ENCODE measurements at regions not wholly inside any gene's neighbourhood (a gene's known extent, or its start where the extent isn't known, plus 50 kb on each side); places are given as distances from the start of the nearest gene placed in this dataset.

DNA sequence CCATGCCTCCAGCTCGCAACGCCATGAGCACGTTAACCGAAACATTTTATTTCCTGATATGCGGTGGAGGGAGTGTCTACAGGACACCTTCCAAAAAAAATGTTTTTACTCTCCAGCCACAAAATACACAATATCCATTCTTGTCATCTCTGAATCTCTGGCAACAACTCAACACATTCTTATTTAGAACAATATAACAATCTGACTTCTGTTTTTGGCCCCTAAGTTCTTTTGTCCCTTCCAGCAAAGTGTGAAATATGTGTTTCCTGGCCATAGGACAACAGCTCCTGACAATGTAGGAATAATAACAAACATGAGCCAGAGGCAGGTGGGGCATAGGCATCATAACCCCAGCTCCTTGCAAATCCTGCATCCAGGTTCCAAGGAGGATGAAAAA lies 163.0 kb downstream of the DDX1 start:
- intact Hi-C loops (cut with DNase I) = no loop called here
- peaks cover 17 to 25% (median 19%) of the 10 kb centered on the region in 4 donors for H3K4me1 ChIP-seq

GRCh38 chr2:15755528-15755927 lies 163.9 kb downstream of the DDX1 start:
- no peak for DNase-seq (ENCODE audit: extremely low spot score)
- H3K4me1 ChIP-seq = peaks cover 8 to 17% (median 10%) of the 10 kb centered on the region in 4 donors
- no peaks in the 10 kb centered on the region for H3K36me3 ChIP-seq
- WGBS = 90% methylated on average over 2 of the region's 2 CpGs
- H3K4me3 ChIP-seq = no peak overlapping the region
- peaks cover 0 to 6% (median 0%) of the 10 kb centered on the region in 4 donors for H3K9me3 ChIP-seq
- TF ChIP-seq POLR2A (IDR thresholded peaks at IDR 0.05; ENCODE audit: low read depth) (no peak), POLR2AphosphoS5 (IDR thresholded peaks at IDR 0.05) (no peak), EP300 (IDR thresholded peaks at IDR 0.05) (no peak)
- TF ChIP-seq, protein P1, sequence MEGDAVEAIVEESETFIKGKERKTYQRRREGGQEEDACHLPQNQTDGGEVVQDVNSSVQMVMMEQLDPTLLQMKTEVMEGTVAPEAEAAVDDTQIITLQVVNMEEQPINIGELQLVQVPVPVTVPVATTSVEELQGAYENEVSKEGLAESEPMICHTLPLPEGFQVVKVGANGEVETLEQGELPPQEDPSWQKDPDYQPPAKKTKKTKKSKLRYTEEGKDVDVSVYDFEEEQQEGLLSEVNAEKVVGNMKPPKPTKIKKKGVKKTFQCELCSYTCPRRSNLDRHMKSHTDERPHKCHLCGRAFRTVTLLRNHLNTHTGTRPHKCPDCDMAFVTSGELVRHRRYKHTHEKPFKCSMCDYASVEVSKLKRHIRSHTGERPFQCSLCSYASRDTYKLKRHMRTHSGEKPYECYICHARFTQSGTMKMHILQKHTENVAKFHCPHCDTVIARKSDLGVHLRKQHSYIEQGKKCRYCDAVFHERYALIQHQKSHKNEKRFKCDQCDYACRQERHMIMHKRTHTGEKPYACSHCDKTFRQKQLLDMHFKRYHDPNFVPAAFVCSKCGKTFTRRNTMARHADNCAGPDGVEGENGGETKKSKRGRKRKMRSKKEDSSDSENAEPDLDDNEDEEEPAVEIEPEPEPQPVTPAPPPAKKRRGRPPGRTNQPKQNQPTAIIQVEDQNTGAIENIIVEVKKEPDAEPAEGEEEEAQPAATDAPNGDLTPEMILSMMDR (IDR thresholded peaks at IDR 0.05) = no peak
- no peak overlapping the region for H3K27ac ChIP-seq (replicated peaks in 1 of 4)
- H3K27me3 ChIP-seq = no peaks in the 10 kb centered on the region
- intact Hi-C loops (cut with DNase I) = no loop called here

More for the DNA sequence above, 163.0 kb downstream of the DDX1 start:
- 75% methylated on average over 5 of the region's 5 CpGs for WGBS
- Histone ChIP-seq H3K9me3 (peaks cover 0 to 6% (median 0%) of the 10 kb centered on the region in 4 donors), H3K27ac (replicated peaks in 1 of 4) (no peak overlapping the region), H3K36me3 (no peaks in the 10 kb centered on the region), H3K27me3 (no peaks in the 10 kb centered on the region), H3K4me3 (no peak overlapping the region)
- TF ChIP-seq EP300 (IDR thresholded peaks at IDR 0.05) = no peak
- TF ChIP-seq POLR2A (IDR thresholded peaks at IDR 0.05; ENCODE audit: low read depth) = no peak
- TF ChIP-seq, protein P1 (IDR thresholded peaks at IDR 0.05) = no peak
- no peak for TF ChIP-seq POLR2AphosphoS5 (IDR thresholded peaks at IDR 0.05)
- DNase-seq (ENCODE audit: extremely low spot score) = no peak

DNA sequence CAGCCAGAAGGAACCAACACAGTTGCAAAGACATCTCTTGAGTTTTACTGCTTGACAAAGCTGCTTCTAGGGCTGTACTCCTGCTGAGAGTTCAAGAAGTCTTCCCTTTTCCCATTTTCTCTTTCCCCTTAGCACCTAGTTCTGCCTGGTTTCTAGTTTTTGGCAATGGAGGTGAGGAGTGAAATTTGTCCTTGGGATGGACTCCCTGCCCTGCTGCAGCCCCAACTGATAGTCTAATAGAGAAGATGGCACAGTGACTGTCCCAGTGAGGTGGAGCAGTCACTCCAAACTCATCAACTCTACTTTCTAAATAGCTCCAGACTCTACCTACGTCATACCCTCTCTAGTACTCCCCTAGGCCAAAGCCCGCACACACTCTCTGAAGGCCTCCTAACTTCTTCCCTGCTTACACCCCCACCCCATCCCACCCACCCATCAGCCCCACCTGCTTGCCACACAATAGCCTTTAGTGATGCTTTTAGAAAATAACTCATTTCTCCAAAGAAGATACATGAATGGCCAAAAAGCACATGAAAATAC lies 164.4 kb downstream of the DDX1 start:
- TF ChIP-seq, protein P1 (IDR thresholded peaks at IDR 0.05) = no peak
- no peak for TF ChIP-seq EP300 (IDR thresholded peaks at IDR 0.05)
- intact Hi-C loops (cut with DNase I) = no loop called here
- no peak for DNase-seq (ENCODE audit: extremely low spot score)
- WGBS = 89% methylated on average over 2 of the region's 2 CpGs
- Histone ChIP-seq H3K9me3 (peaks cover 0 to 6% (median 0%) of the 10 kb centered on the region in 4 donors), H3K4me1 (peaks cover 4 to 13% (median 7%) of the 10 kb centered on the region in 4 donors), H3K36me3 (no peaks in the 10 kb centered on the region), H3K4me3 (no peak overlapping the region), H3K27ac (replicated peaks in 1 of 4) (no peak overlapping the region), H3K27me3 (no peaks in the 10 kb centered on the region)

DNA sequence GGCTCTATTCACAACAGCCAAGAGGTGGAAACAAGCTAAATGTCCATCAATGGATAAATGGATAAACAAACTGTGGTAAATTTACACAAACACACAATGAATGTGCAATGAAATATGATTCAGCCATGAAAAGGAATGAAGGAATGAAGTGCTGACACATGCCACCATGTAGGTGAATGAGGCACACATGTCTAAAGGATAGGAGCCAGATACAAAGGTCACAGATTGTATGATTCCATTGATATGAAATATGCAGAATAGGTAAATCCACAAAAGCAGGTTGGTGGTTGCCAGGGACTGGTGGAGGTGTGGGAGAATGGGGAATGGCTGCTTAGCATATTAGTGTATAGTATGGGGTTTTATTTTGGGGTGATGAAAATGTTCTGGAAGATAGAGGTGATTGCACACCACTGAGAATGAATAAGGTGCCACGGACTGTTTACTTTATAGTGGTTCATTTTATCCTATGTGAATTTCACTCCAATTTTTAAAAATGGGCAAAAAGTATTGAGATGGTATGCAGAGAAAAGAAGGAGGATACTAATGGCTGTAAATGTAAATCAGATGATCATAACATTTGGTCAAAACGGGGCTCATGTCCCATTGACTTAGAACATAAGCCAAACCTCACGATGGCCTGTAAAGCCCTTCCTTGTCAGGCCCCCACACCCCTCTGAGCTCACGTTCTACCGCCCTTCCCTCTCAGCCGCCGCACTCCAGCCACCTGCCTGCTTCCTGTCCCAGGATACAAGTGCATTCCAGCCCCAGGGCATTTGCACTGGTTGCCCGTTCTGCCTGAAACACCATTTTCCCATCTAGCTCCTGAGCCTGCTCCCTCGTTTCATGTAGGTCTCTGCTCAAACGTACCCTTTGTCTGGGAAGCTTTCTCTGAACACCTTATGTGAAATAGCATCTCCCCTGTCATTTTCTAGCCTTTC lies 165.5 kb downstream of the DDX1 start:
- intact Hi-C loops (cut with DNase I) = no loop called here
- no peaks in the 10 kb centered on the region for H3K36me3 ChIP-seq
- DNase-seq (ENCODE audit: extremely low spot score) = no peak
- peaks cover 0 to 6% (median 0%) of the 10 kb centered on the region in 4 donors for H3K9me3 ChIP-seq
- H3K4me3 ChIP-seq = no peak overlapping the region
- peaks cover 4 to 13% (median 7%) of the 10 kb centered on the region in 4 donors for H3K4me1 ChIP-seq
- WGBS = 82% methylated on average over 10 of the region's 10 CpGs
- TF ChIP-seq EP300 (IDR thresholded peaks at IDR 0.05) = no peak
- no peak for TF ChIP-seq POLR2AphosphoS5 (IDR thresholded peaks at IDR 0.05)
- TF ChIP-seq, protein P1 (IDR thresholded peaks at IDR 0.05) = no peak
- no peak for TF ChIP-seq POLR2A (IDR thresholded peaks at IDR 0.05; ENCODE audit: low read depth)
- no peaks in the 10 kb centered on the region for H3K27me3 ChIP-seq
- H3K27ac ChIP-seq (replicated peaks in 1 of 4) = no peak overlapping the region

All from esophagus muscularis mucosa (tissue), 4 donors.